Endodermal cell (in vitro differentiated cells): ENCODE measurements at regions not wholly inside any gene's neighbourhood (a gene's known extent, or its start where the extent isn't known, plus 50 kb on each side); places are given as distances from the start of the nearest gene placed in this dataset.

Experiments
- DNase-seq: peaks from one replicate; pipeline ENCODE4 v3.0.0-alpha.2; 2017
- H3K27ac ChIP-seq: 2 replicates; pipeline ENCODE4 v1.5.1; 2013; ENCODE audit warnings: mild to moderate bottlenecking, low read depth, low read length, moderate library complexity
- H3K27me3 ChIP-seq: 2 replicates; pipeline ENCODE4 v1.6.1; 2013; ENCODE audit warnings: mild to moderate bottlenecking, low read length, moderate library complexity; ENCODE audit not compliant: insufficient read depth, control insufficient read depth, poor library complexity, severe bottlenecking
- H3K36me3 ChIP-seq: 2 replicates; pipeline ENCODE4 v1.7.0; 2013; ENCODE audit warnings: mild to moderate bottlenecking, low read length, moderate library complexity; ENCODE audit not compliant: control insufficient read depth, insufficient read depth
- H3K4me1 ChIP-seq: one replicate; pipeline ENCODE4 v1.7.0; 2013; ENCODE audit warnings: low read length; ENCODE audit not compliant: control insufficient read depth, insufficient read depth
- H3K4me3 ChIP-seq: 2 replicates; pipeline ENCODE4 v1.5.1; 2013; ENCODE audit warnings: mild to moderate bottlenecking, low read length, moderate library complexity
- H3K9ac ChIP-seq: 2 replicates; pipeline ENCODE4 v1.6.1; 2013; ENCODE audit warnings: mild to moderate bottlenecking, low read length, moderate library complexity; ENCODE audit not compliant: poor library complexity, severe bottlenecking; ENCODE audit errors: extremely low read depth
- H3K9me3 ChIP-seq: 2 replicates; pipeline ENCODE4 v1.6.1; 2013; ENCODE audit warnings: mild to moderate bottlenecking, low read length, moderate library complexity; ENCODE audit not compliant: control insufficient read depth
- H3K27ac Mint-ChIP-seq: 2 replicates; pipeline ENCODE4 v1.8.0; 2020; ENCODE audit warnings: mixed read lengths
- H3K27me3 Mint-ChIP-seq: 2 replicates; pipeline ENCODE4 v1.8.0; 2021; ENCODE audit warnings: mild to moderate bottlenecking, mixed read lengths; ENCODE audit not compliant: insufficient read depth
- H3K36me3 Mint-ChIP-seq: 2 replicates; pipeline ENCODE4 v1.8.0; 2020; ENCODE audit warnings: low read depth, mixed read lengths
- H3K4me1 Mint-ChIP-seq: 2 replicates; pipeline ENCODE4 v1.8.0; 2020; ENCODE audit warnings: mixed read lengths
- H3K4me3 Mint-ChIP-seq: 2 replicates; pipeline ENCODE4 v1.8.0; 2020; ENCODE audit warnings: mild to moderate bottlenecking, moderate library complexity, mixed read lengths
- H3K9me3 Mint-ChIP-seq: 2 replicates; pipeline ENCODE4 v1.8.0; 2020; ENCODE audit warnings: mild to moderate bottlenecking, mixed read lengths
- CTCF ChIP-seq: fragments of 200-600 bp; sonication (generic); conservative IDR thresholded peaks from 2 replicates; pipeline ENCODE4 v1.5.0; 2021; ENCODE audit warnings: antibody characterized with exemption, mild to moderate bottlenecking
- WGBS, 2 experiments: methylation state at CpG; one replicate each; pipeline versions ENCODE4 v1.1.5 to v1.1.7; 2013; ENCODE audit warnings: missing lambda C conversion rate in 2 of 2, mixed read lengths in 1 of 2; ENCODE audit not compliant: insufficient coverage in 1 of 2, insufficient read length in 1 of 2; 5-methylcytosine and 5-hydroxymethylcytosine counted together

DNA sequence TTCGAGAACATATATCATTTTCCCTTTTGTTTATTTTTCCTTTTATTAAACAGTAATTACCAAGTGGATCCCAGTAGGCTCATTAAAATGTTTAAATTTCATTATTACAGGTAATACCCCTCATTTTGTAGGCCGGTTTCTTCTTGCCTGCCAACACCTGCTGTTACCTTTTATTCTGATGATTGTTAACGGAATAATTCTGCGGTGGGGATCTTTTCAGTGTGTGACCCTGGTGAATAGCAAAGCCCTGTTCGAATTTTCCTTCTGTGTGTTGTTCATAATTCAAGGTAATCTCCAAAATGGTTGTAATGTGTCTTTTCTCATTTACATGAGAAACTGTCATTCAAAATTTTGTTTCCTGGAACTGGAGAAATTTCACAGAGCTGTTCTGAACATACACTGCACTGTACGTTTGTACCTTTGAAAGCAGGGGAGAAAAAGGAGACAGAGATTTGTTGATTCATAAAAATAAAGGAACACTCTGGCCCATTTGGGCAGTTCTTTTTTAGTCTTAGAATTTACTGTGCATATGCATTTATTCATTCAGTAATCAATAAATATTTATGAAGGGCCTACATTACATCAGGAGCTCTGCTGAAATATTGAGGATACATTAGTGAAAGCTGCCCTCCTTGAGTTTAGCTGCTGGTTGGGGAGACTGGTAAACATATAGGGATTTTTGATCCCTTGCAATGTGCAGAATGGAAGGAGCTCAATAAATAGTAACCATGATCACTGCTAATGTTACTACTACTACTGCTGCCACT lies 502.0 kb downstream of the QKI start:
- H3K27me3 Mint-ChIP-seq, result no peaks in the 10 kb centered on the region
- TF ChIP-seq CTCF, result no peak
- Histone ChIP-seq H3K9me3 (no peaks in the 10 kb centered on the region), H3K27me3 (no peaks in the 10 kb centered on the region), H3K36me3 (no peaks in the 10 kb centered on the region), H3K4me3 (no peak overlapping the region), H3K9ac (no peak overlapping the region), H3K4me1 (no peaks in the 10 kb centered on the region), H3K27ac (no peak overlapping the region)
- H3K9me3 Mint-ChIP-seq, result no peaks in the 10 kb centered on the region
- no peak overlapping the region for H3K27ac Mint-ChIP-seq
- WGBS, 2 experiments, result 78 to 85% methylated on average over 2 to 5 of the region's 6 CpGs
- H3K36me3 Mint-ChIP-seq, result no peaks in the 10 kb centered on the region
- DNase-seq, result no peak
- no peaks in the 10 kb centered on the region for H3K4me1 Mint-ChIP-seq
- H3K4me3 Mint-ChIP-seq, result no peak overlapping the region

DNA sequence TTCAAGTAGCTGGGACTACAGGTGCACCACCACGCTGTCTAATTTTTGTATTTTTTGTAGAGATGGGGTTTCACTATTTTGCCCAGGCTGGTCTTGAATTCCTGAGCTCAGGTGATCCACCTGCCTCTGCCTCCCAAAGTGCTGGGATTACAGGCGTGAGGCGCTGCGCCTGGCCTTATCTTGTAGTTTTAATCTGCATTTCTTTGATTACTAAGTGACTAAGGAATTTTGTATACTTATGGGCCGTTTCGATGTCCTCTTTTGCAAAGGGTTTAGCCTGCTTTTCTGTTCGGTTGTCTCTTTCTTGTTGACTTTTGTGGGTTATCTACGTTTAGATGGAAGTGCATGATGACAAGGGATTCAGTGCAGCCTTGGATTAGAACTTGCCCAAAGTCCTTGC lies 500.6 kb downstream of the QKI start:
- Histone ChIP-seq H3K4me3 (no peak overlapping the region), H3K9me3 (no peaks in the 10 kb centered on the region), H3K27me3 (no peaks in the 10 kb centered on the region), H3K27ac (no peak overlapping the region), H3K4me1 (no peaks in the 10 kb centered on the region), H3K36me3 (no peaks in the 10 kb centered on the region), H3K9ac (no peak overlapping the region)
- H3K27ac Mint-ChIP-seq, result no peak overlapping the region
- WGBS, 2 experiments, result 91 to 92% methylated on average over 6 to 8 of the region's 8 CpGs
- no peak for TF ChIP-seq CTCF
- no peaks in the 10 kb centered on the region for H3K9me3 Mint-ChIP-seq
- no peaks in the 10 kb centered on the region for H3K36me3 Mint-ChIP-seq
- H3K4me1 Mint-ChIP-seq, result no peaks in the 10 kb centered on the region
- no peak for DNase-seq
- no peaks in the 10 kb centered on the region for H3K27me3 Mint-ChIP-seq
- H3K4me3 Mint-ChIP-seq, result no peak overlapping the region

- DNase-seq, result no peak
- Histone ChIP-seq H3K9ac (no peak overlapping the region), H3K9me3 (no peaks in the 10 kb centered on the region), H3K27me3 (no peaks in the 10 kb centered on the region), H3K27ac (no peak overlapping the region), H3K36me3 (no peaks in the 10 kb centered on the region), H3K4me3 (no peak overlapping the region), H3K4me1 (no peaks in the 10 kb centered on the region)
- Mint-ChIP-seq H3K4me1 (no peaks in the 10 kb centered on the region), H3K27me3 (no peaks in the 10 kb centered on the region), H3K9me3 (no peaks in the 10 kb centered on the region), H3K27ac (no peak overlapping the region), H3K36me3 (no peaks in the 10 kb centered on the region), H3K4me3 (no peak overlapping the region)
- WGBS, 2 experiments, result 93 to 100% methylated on average over 7 to 9 of the region's 9 CpGs
- no peak for TF ChIP-seq CTCF
Measured at GRCh38 chr6:163913045-163913444, 498.5 kb downstream of the QKI start.
